Esophagus muscularis mucosa (tissue), 4 donors: ENCODE measurements at regions not wholly inside any gene's neighbourhood (a gene's known extent, or its start where the extent isn't known, plus 50 kb on each side); places are given as distances from the start of the nearest gene placed in this dataset.

Experiments used
- DNase-seq: peaks from one replicate; pipeline ENCODE4 v3.0.0-alpha.2; 2017; ENCODE audit errors: extremely low spot score
- H3K27ac ChIP-seq, 4 donors: fragments of 200-600 bp; sonication (generic); replicated peaks in 1 of 4; 1 replicate in 3 of 4; 2 replicates in 1 of 4; pipeline ENCODE4 v1.5.1; 2016 to 2019; ENCODE audit warnings: mild to moderate bottlenecking in 1 of 4
- H3K27me3 ChIP-seq, 4 donors: fragments of 200-600 bp; sonication (generic); one replicate each; pipeline versions ENCODE4 v1.5.1 to v1.6.0; 2016 to 2019
- H3K36me3 ChIP-seq, 4 donors: fragments of 200-600 bp; sonication (generic); one replicate each; pipeline ENCODE4 v1.5.1; 2016 to 2019
- H3K4me1 ChIP-seq, 4 donors: fragments of 200-600 bp; sonication (generic); one replicate each; pipeline ENCODE4 v1.5.1; 2016 to 2019
- H3K4me3 ChIP-seq, 4 donors: fragments of 200-600 bp; sonication (generic); 1 replicate in 2 of 4; 2 replicates in 2 of 4; pipeline ENCODE4 v1.5.1; 2016 to 2019; ENCODE audit warnings: mild to moderate bottlenecking in 4 of 4, moderate library complexity in 1 of 4
- H3K9me3 ChIP-seq, 4 donors: fragments of 200-600 bp; sonication (generic); 1 replicate in 3 of 4; 2 replicates in 1 of 4; pipeline ENCODE4 v1.5.1; 2016 to 2019
- EP300 ChIP-seq: sonication (generic); formaldehyde crosslinking; IDR thresholded peaks from one replicate; pipeline ENCODE4 v1.6.1; 2017; ENCODE audit warnings: antibody characterized with exemption
- POLR2A ChIP-seq: fragments of 450-650 bp; IDR thresholded peaks from one replicate; pipeline ENCODE4 v1.6.1; 2017; ENCODE audit warnings: antibody characterized with exemption, moderate library complexity, mild to moderate bottlenecking, low read depth
- POLR2AphosphoS5 ChIP-seq, 2 donors: sonication (generic); formaldehyde crosslinking; IDR thresholded peaks; one replicate each; pipeline ENCODE4 v1.6.1; 2017; ENCODE audit warnings: antibody characterized with exemption in 2 of 2
- WGBS: methylation state at CpG from one replicate; pipeline ENCODE4 v1.1.5; 2018; 5-methylcytosine and 5-hydroxymethylcytosine counted together
- intact Hi-C: fragments of 100-400 bp; cut with DNase I; formaldehyde crosslinking; loops from one replicate; pipeline ENCODE4 v1.15.1; 2023
- TF ChIP-seq, protein P1 (sequence below), 3 experiments: fragments of 200-600 bp in 2 of 3; fragments of 450-650 bp in 1 of 3; sonication (generic) in 2 of 3; IDR thresholded peaks; one replicate each; pipeline ENCODE4 v1.5.1; 2017 to 2019; ENCODE audit warnings: antibody characterized with exemption in 3 of 3, mild to moderate bottlenecking in 2 of 3, moderate library complexity in 1 of 3

DNA sequence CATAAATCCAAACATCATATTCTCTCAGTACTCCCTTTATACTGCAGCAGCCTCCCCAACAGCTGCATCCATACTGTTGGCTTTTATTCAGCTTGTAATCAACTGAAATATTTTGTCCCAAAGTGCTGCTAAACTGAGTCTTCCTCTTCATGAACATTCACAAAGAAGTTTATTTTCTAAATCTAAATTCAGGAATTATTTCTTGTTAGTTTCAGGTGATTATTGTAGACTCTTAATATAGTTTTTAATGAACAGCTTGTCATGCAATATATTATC is 269.3 kb upstream of the UBE2E2 start:
- no peak for DNase-seq
- TF ChIP-seq EP300, result no peak
- intact Hi-C loops, result no loop called here

DNA sequence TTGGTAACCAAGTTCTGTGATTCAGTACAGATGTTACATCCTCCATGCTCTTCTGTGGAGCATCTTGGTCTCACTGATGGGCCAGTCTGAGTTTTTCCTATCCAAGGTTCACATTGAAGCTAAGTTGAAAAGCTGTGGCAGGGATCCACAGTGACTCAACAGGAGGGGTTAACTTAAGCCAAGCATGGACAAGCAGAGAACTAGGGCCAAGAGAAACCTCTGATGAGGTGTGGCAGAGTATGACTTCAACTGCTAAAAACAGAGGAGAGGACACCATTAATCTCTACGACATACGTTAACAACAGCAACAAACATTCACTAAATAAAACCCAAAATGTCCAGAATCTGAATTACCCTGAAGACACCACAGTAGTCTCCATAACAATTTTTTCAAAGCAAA is 268.1 kb upstream of the UBE2E2 start:
- WGBS, result 58% methylated on average over 2 of the region's 2 CpGs
- Histone ChIP-seq H3K27me3 (no peaks in the 10 kb centered on the region), H3K4me1 (peaks cover 0 to 55% (median 50%) of the 10 kb centered on the region in 4 donors), H3K4me3 (no peak overlapping the region), H3K9me3 (no peaks in the 10 kb centered on the region), H3K27ac (peak overlapping the region; percentile 23 to 53 (median 52)), H3K36me3 (no peaks in the 10 kb centered on the region)
- no peak for TF ChIP-seq EP300
- TF ChIP-seq POLR2A, result no peak
- TF ChIP-seq, protein P1, sequence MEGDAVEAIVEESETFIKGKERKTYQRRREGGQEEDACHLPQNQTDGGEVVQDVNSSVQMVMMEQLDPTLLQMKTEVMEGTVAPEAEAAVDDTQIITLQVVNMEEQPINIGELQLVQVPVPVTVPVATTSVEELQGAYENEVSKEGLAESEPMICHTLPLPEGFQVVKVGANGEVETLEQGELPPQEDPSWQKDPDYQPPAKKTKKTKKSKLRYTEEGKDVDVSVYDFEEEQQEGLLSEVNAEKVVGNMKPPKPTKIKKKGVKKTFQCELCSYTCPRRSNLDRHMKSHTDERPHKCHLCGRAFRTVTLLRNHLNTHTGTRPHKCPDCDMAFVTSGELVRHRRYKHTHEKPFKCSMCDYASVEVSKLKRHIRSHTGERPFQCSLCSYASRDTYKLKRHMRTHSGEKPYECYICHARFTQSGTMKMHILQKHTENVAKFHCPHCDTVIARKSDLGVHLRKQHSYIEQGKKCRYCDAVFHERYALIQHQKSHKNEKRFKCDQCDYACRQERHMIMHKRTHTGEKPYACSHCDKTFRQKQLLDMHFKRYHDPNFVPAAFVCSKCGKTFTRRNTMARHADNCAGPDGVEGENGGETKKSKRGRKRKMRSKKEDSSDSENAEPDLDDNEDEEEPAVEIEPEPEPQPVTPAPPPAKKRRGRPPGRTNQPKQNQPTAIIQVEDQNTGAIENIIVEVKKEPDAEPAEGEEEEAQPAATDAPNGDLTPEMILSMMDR (IDR thresholded peaks at IDR 0.05), result no peak
- TF ChIP-seq POLR2AphosphoS5 (IDR thresholded peaks at IDR 0.05), result no peak
- intact Hi-C loops, result no loop called here
- DNase-seq, result peak; percentile 77

More for the DNA sequence above, 269.3 kb upstream of the UBE2E2 start:
- Histone ChIP-seq H3K9me3 (no peaks in the 10 kb centered on the region), H3K27me3 (no peaks in the 10 kb centered on the region), H3K4me1 (peaks cover 2 to 52% (median 45%) of the 10 kb centered on the region in 4 donors), H3K27ac (no peak overlapping the region), H3K4me3 (no peak overlapping the region), H3K36me3 (no peaks in the 10 kb centered on the region)

DNA sequence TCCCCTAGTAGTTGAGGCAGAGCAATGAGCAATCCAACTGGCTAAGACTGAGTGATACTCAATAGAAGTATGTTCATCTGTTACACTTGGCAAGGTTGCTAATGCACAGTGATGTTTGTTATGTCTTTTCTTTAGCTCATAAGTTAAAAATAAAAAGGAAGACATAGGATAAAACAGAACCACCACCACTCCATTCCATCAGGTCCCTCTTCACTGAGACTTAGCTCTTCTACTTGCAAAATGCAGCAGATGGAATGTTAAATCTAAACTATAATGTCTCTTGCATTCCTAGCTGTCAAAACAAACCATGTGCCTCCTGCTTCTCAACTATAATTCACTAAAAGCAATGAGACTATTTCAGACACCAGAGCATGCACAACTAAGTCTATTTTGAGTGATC is 265.6 kb upstream of the UBE2E2 start:
- H3K27me3 ChIP-seq, result no peaks in the 10 kb centered on the region
- intact Hi-C loops, result no loop called here
- peaks cover 0 to 58% (median 54%) of the 10 kb centered on the region in 4 donors for H3K4me1 ChIP-seq
- H3K27ac ChIP-seq, result peak overlapping the region; percentile 66 to 79 (median 69)
- TF ChIP-seq, protein P1 (IDR thresholded peaks at IDR 0.05), result no peak
- TF ChIP-seq POLR2AphosphoS5 (IDR thresholded peaks at IDR 0.05), result peak in 1 of 2 donors; percentile 44
- TF ChIP-seq POLR2A, result no peak
- no peak for TF ChIP-seq EP300
- H3K36me3 ChIP-seq, result no peaks in the 10 kb centered on the region
- no peaks in the 10 kb centered on the region for H3K9me3 ChIP-seq
- H3K4me3 ChIP-seq, result no peak overlapping the region
- no peak for DNase-seq

DNA sequence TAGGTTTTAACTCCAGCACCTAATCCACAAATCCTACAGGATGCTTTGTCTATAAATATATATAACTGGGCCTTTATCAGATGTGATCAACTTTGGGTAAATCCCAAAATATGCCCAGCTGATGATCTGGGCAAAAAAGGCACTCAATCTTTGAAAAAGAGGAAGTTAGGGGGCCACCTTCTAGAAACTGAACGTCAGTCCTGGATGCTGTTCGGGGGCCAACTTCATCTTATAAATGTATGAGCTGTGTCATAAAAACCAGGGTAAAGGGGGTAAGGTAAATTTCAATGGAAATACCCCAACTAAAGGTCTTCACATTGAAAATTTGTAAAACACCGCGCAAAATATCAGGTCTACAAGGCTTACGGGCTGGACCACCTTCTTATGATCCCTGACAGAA is 264.4 kb upstream of the UBE2E2 start:
- peak overlapping the region; percentile 66 to 79 (median 69) for H3K27ac ChIP-seq
- peaks cover 0 to 58% (median 54%) of the 10 kb centered on the region in 4 donors for H3K4me1 ChIP-seq
- intact Hi-C loops, result no loop called here
- 89% methylated on average over 5 of the region's 5 CpGs for WGBS
- H3K9me3 ChIP-seq, result no peaks in the 10 kb centered on the region
- no peaks in the 10 kb centered on the region for H3K36me3 ChIP-seq
- H3K27me3 ChIP-seq, result no peaks in the 10 kb centered on the region
- no peak for DNase-seq
- TF ChIP-seq, protein P1 (IDR thresholded peaks at IDR 0.05), result no peak
- TF ChIP-seq POLR2A (no peak), EP300 (no peak), POLR2AphosphoS5 (IDR thresholded peaks at IDR 0.05) (no peak)
- H3K4me3 ChIP-seq, result no peak overlapping the region

DNA sequence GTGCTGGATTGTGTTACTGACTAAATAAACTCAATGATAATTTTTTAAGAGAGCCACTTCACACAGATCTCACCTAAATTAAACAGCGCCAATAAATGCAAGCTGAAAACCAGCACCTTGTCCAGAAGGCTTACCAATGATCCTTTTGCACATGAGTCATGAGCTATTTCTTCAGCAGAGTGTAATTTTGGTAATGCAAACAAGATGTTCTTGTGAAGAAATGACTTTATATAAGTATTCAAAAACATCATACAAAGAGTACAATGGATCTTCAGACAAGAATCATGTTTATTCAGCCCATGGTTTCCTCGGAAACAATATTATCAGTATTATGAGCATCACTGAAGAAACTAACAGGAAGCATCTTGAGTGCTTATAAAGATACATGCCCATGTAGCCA is 263.8 kb upstream of the UBE2E2 start:
- Histone ChIP-seq H3K36me3 (no peaks in the 10 kb centered on the region), H3K27me3 (no peaks in the 10 kb centered on the region), H3K4me3 (no peak overlapping the region), H3K4me1 (peaks cover 0 to 58% (median 54%) of the 10 kb centered on the region in 4 donors), H3K9me3 (no peaks in the 10 kb centered on the region), H3K27ac (peak overlapping the region; percentile 66 to 79 (median 69))
- TF ChIP-seq POLR2A (no peak), EP300 (no peak), POLR2AphosphoS5 (IDR thresholded peaks at IDR 0.05) (peak in 1 of 2 donors; percentile 43)
- TF ChIP-seq, protein P1 (IDR thresholded peaks at IDR 0.05), result no peak
- WGBS, result 30% methylated on average over 2 of the region's 2 CpGs
- intact Hi-C loops, result no loop called here
- no peak for DNase-seq
